ENCODE measurements at regions not wholly inside any gene's neighbourhood (a gene's known extent, or its start where the extent isn't known, plus 50 kb on each side); places are given as distances from the start of the nearest gene placed in this dataset.

DNA sequence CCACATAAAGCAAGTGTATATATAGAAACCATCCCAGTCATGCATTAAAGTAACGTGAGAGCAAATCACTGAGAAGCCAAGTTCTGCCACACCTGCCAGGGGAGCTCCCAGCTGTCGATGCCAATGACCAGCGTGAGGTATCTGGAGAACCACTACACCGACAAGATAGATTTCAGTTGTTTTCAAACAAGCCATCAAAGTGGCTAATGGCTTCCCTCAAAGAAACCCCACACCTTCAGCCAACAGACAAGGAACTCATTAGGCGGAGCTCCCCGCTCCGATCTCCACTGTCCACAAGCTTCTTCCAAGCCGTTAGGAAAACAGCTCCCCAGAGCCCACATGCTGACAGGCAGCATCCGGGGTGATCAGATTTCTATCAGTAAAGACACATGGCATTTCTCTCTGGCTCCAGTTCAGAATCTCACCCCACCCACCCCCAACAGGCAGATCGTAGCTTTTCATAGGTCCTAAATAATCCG is 54.2 kb upstream of the SPATA12 start:
- peaks cover 0 to 4% (median 0%) of the 10 kb centered on the region in 8 donors for H3K9me3 ChIP-seq
- WGBS, 5 donors: 88 to 91% (median 89%) methylated on average over 11 of the region's 11 CpGs
- H3K27ac ChIP-seq: no peak overlapping the region
- peaks cover 0 to 6% (median 0%) of the 10 kb centered on the region in 6 donors for H3K4me1 ChIP-seq
- peaks cover 0 to 6% (median 0%) of the 10 kb centered on the region in 7 donors for H3K27me3 ChIP-seq (replicated peaks in 1 of 7)
- no peak for DNase-seq
- no peaks in the 10 kb centered on the region for H3K36me3 ChIP-seq
- TF ChIP-seq POLR2AphosphoS5 (IDR thresholded peaks at IDR 0.05): no peak
- no peak for TF ChIP-seq POLR2A (IDR thresholded peaks at IDR 0.05)
- no peak for TF ChIP-seq CTCF (IDR thresholded peaks at IDR 0.05 in 8 of 11, conservative IDR thresholded peaks at IDR 0.05 in 3 of 11)
- no peak overlapping the region for H3K4me3 ChIP-seq
- intact Hi-C loops (cut with DNase I; ENCODE audit: low total_unique reads): no loop called here

DNA sequence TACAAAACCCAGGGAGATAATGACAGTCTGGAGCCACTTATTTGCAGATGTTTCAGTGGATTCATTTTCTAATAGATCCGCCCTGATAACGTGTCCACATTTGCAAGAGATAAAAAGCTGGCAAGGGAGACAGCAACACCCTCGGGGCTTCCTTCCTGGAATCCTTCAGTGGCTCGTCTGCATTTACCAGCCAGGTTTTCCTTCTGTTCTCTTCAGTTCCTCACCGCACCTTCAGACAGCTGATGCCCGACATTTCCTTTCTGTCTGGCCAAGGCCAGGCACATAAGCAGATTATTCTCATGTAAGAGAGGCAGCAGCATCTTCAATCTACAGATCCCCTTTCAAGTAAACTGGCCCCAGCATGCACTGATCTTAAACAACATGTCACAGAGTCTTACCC is 56.2 kb upstream of the SPATA12 start:
- no peak overlapping the region for H3K4me3 ChIP-seq
- H3K36me3 ChIP-seq: no peaks in the 10 kb centered on the region
- 53 to 75% (median 58%) methylated on average over 6 of the region's 6 CpGs for WGBS, 5 donors
- peak; percentile 30 for DNase-seq
- intact Hi-C loops (cut with DNase I; ENCODE audit: low total_unique reads): no loop called here
- no peak overlapping the region for H3K27ac ChIP-seq
- H3K9me3 ChIP-seq: peaks cover 0 to 4% (median 0%) of the 10 kb centered on the region in 8 donors
- H3K4me1 ChIP-seq: peaks cover 0 to 6% (median 0%) of the 10 kb centered on the region in 6 donors
- TF ChIP-seq POLR2A (IDR thresholded peaks at IDR 0.05) (no peak), POLR2AphosphoS5 (IDR thresholded peaks at IDR 0.05) (no peak), CTCF (IDR thresholded peaks at IDR 0.05 in 8 of 11, conservative IDR thresholded peaks at IDR 0.05 in 3 of 11) (no peak)
- peaks cover 0 to 6% (median 0%) of the 10 kb centered on the region in 7 donors for H3K27me3 ChIP-seq (replicated peaks in 1 of 7)

DNA sequence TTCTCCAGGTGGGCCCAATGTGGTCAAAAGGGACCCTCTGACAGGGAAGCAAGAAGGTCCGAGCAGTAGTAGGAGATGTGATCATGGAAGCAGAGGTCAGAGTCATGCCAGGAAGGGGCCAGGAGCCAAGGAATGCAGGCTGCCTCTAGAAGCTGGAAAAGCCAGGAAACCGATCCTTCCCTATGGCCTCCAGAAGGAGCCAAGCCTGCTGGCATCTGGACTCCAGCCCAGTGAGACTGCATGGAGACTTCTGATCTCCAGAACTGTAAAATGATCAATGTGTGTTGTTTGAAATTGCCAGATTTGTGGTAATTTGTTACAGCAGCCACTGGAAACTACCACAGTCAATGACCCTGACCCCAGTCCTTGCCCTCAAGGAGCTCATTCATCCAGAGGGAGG is 56.8 kb upstream of the SPATA12 start:
- Histone ChIP-seq H3K27ac (no peak overlapping the region), H3K9me3 (peaks cover 0 to 4% (median 0%) of the 10 kb centered on the region in 8 donors), H3K4me1 (peaks cover 0 to 6% (median 0%) of the 10 kb centered on the region in 6 donors), H3K36me3 (no peaks in the 10 kb centered on the region), H3K27me3 (replicated peaks in 1 of 7) (peaks cover 0 to 6% (median 0%) of the 10 kb centered on the region in 7 donors), H3K4me3 (no peak overlapping the region)
- WGBS, 5 donors: 60 to 79% (median 73%) methylated on average over 2 of the region's 2 CpGs
- no peak for TF ChIP-seq CTCF (IDR thresholded peaks at IDR 0.05 in 8 of 11, conservative IDR thresholded peaks at IDR 0.05 in 3 of 11)
- no peak for TF ChIP-seq POLR2A (IDR thresholded peaks at IDR 0.05)
- no peak for TF ChIP-seq POLR2AphosphoS5 (IDR thresholded peaks at IDR 0.05)
- intact Hi-C loops (cut with DNase I; ENCODE audit: low total_unique reads): no loop called here
- DNase-seq: no peak

DNA sequence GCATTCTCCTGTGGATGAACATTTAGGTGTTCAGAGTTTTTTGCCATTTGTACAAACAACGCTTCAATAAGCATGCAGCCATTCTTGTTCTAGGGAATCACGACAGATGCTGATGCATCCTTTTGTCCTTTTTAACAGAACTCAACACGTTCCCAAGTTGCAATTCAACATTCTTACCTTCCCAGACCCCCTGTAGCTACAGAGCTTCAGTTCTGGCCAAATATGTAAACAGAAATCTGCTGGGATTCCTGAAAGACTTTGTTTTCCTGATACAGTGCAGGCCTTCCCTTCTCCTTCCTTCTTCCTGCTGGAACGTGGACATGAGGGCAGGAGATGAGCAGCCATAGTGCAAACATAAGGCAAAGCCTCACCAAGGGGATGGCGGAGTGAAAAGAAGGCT is 59.1 kb upstream of the SPATA12 start:
- TF ChIP-seq POLR2A (IDR thresholded peaks at IDR 0.05) (no peak), POLR2AphosphoS5 (IDR thresholded peaks at IDR 0.05) (no peak), CTCF (IDR thresholded peaks at IDR 0.05 in 8 of 11, conservative IDR thresholded peaks at IDR 0.05 in 3 of 11) (no peak)
- 86 to 94% (median 87%) methylated on average over 5 of the region's 5 CpGs for WGBS, 5 donors

More for the DNA sequence above, 59.1 kb upstream of the SPATA12 start:
- H3K4me3 ChIP-seq: no peak overlapping the region
- H3K4me1 ChIP-seq: no peaks in the 10 kb centered on the region
- intact Hi-C loops (cut with DNase I; ENCODE audit: low total_unique reads): no loop called here
- H3K27me3 ChIP-seq (replicated peaks in 1 of 7): peaks cover 0 to 6% (median 0%) of the 10 kb centered on the region in 7 donors
- no peaks in the 10 kb centered on the region for H3K36me3 ChIP-seq
- H3K9me3 ChIP-seq: peaks cover 0 to 4% (median 0%) of the 10 kb centered on the region in 8 donors
- no peak overlapping the region for H3K27ac ChIP-seq
- no peak for DNase-seq

All from spleen (tissue), 11 donors.